GM21447 (cell line): ENCODE measurements at regions not wholly inside any gene's neighbourhood (a gene's known extent, or its start where the extent isn't known, plus 50 kb on each side); places are given as distances from the start of the nearest gene placed in this dataset.

Experiments
- ATAC-seq: cut with Tn5 transposase; IDR thresholded peaks from one replicate; pipeline ENCODE4 v1.9.1; 2021; ENCODE audit not compliant: unreplicated experiment

- ATAC-seq: no peak
Measured at GRCh38 chr11:109093354-109093753, 328.6 kb upstream of the C11orf87 start.

GRCh38 chr11:109096266-109096665 lies 325.7 kb upstream of the C11orf87 start:
- no peak for ATAC-seq

GRCh38 chr11:109106151-109106906 lies 315.7 kb upstream of the C11orf87 start:
- no peak for ATAC-seq

- no peak for ATAC-seq
Measured at GRCh38 chr11:109109150-109109549, 312.8 kb upstream of the C11orf87 start.

GRCh38 chr11:109109571-109110315 lies 312.2 kb upstream of the C11orf87 start:
- no peak for ATAC-seq

- no peak for ATAC-seq
Measured at GRCh38 chr11:109112261-109112660, 309.7 kb upstream of the C11orf87 start.

- no peak for ATAC-seq
Measured at GRCh38 chr11:109112821-109113280, 309.1 kb upstream of the C11orf87 start.

- no peak for ATAC-seq
Measured at GRCh38 chr11:109120341-109120740, 301.6 kb upstream of the C11orf87 start.

GRCh38 chr11:109121173-109121932 lies 300.6 kb upstream of the C11orf87 start:
- no peak for ATAC-seq

GRCh38 chr11:109123816-109124787 lies 297.9 kb upstream of the C11orf87 start:
- ATAC-seq: no peak

GRCh38 chr11:109130910-109131309 lies 291.1 kb upstream of the C11orf87 start:
- no peak for ATAC-seq

- no peak for ATAC-seq
Measured at GRCh38 chr11:109132539-109132938, 289.5 kb upstream of the C11orf87 start.

GRCh38 chr11:109133159-109133558 lies 288.8 kb upstream of the C11orf87 start:
- ATAC-seq: no peak

GRCh38 chr11:109135627-109136026 lies 286.4 kb upstream of the C11orf87 start:
- no peak for ATAC-seq

- ATAC-seq: no peak
Measured at GRCh38 chr11:109138196-109138595, 283.8 kb upstream of the C11orf87 start.

GRCh38 chr11:109140426-109140825 lies 281.6 kb upstream of the C11orf87 start:
- no peak for ATAC-seq

GRCh38 chr11:109140857-109141515 lies 281.0 kb upstream of the C11orf87 start:
- no peak for ATAC-seq

- ATAC-seq: no peak
Measured at GRCh38 chr11:109145287-109145686, 276.7 kb upstream of the C11orf87 start.

- no peak for ATAC-seq
Measured at GRCh38 chr11:109147726-109148125, 274.3 kb upstream of the C11orf87 start.

GRCh38 chr11:109148669-109149068 lies 273.3 kb upstream of the C11orf87 start:
- ATAC-seq: no peak
